SU-DHL-6 (cell line): ENCODE measurements at regions not wholly inside any gene's neighbourhood (a gene's known extent, or its start where the extent isn't known, plus 50 kb on each side); places are given as distances from the start of the nearest gene placed in this dataset.

Experiments
- H2AFZ ChIP-seq: fragments of 200-600 bp; sonication (generic); 2 replicates; pipeline ENCODE4 v1.6.1; 2014; ENCODE audit warnings: low read depth, mild to moderate bottlenecking, moderate library complexity, mixed read lengths, antibody characterized with exemption, low read length; ENCODE audit not compliant: severe bottlenecking
- H3F3A ChIP-seq: fragments of 200-600 bp; shearing (Covaris generic); 2 replicates; pipeline ENCODE4 v1.6.0; 2016; ENCODE audit warnings: antibody characterized with exemption, mild to moderate bottlenecking; ENCODE audit not compliant: insufficient read depth
- H3K27ac ChIP-seq: fragments of 200-600 bp; sonication (generic); 2 replicates; pipeline ENCODE4 v1.5.1; 2016; ENCODE audit warnings: low read depth, mild to moderate bottlenecking, low read length, moderate library complexity, mixed read lengths
- H3K27me3 ChIP-seq: fragments of 200-600 bp; sonication (generic), shearing (Covaris generic); 2 replicates; pipeline ENCODE4 v1.6.0; 2014; ENCODE audit warnings: mild to moderate bottlenecking, low read length
- H3K36me3 ChIP-seq: fragments of 200-600 bp; sonication (generic); 2 replicates; pipeline ENCODE4 v1.6.1; 2014; ENCODE audit warnings: mild to moderate bottlenecking, low read length, mixed read lengths
- H3K4me2 ChIP-seq: fragments of 300-600, 200-600 bp; shearing (Covaris generic), sonication (generic); 2 replicates; pipeline ENCODE4 v1.6.0; 2014; ENCODE audit warnings: low read length, low read depth, mild to moderate bottlenecking; ENCODE audit not compliant: poor library complexity, severe bottlenecking
- H3K4me3 ChIP-seq: fragments of 200-600 bp; sonication (generic); 2 replicates; pipeline ENCODE4 v1.5.1; 2014; ENCODE audit warnings: antibody characterized with exemption, low read length, mild to moderate bottlenecking, mixed read lengths; ENCODE audit not compliant: insufficient read depth, poor library complexity, severe bottlenecking
- H3K79me2 ChIP-seq: fragments of 200-600 bp; sonication (generic); 2 replicates; pipeline ENCODE4 v1.6.1; 2014; ENCODE audit warnings: mild to moderate bottlenecking, low read length, moderate library complexity; ENCODE audit not compliant: insufficient read depth
- H3K9ac ChIP-seq: fragments of 200-600 bp; sonication (generic); 2 replicates; pipeline ENCODE4 v1.7.0; 2014; ENCODE audit warnings: mild to moderate bottlenecking, low read length
- H3K9me2 ChIP-seq: fragments of 200-600 bp; sonication (generic); replicated peaks from 2 replicates; pipeline ENCODE4 v1.6.1; 2014; ENCODE audit warnings: low read length; ENCODE audit not compliant: insufficient read depth
- H3K9me3 ChIP-seq: fragments of 200-600 bp; sonication (generic); 2 replicates; pipeline ENCODE4 v1.6.1; 2014; ENCODE audit warnings: low read length, mixed read lengths; ENCODE audit not compliant: insufficient read depth
- H4K20me1 ChIP-seq: fragments of 200-600 bp; sonication (generic); 2 replicates; pipeline ENCODE4 v1.6.1; 2014; ENCODE audit warnings: low read depth, mild to moderate bottlenecking, antibody characterized with exemption, low read length, moderate library complexity, mixed read lengths
- CTCF ChIP-seq: fragments of 200-600 bp; sonication (generic); IDR thresholded peaks from one replicate; pipeline ENCODE4 v1.5.1; 2017; ENCODE audit warnings: antibody characterized with exemption, mild to moderate bottlenecking, low read length, moderate library complexity; ENCODE audit not compliant: insufficient read depth, poor library complexity, severe bottlenecking
- EZH2phosphoT487 ChIP-seq: fragments of 200-600 bp; sonication (generic), shearing (Covaris generic); conservative IDR thresholded peaks from 2 replicates; pipeline ENCODE4 v1.6.1; 2018; ENCODE audit warnings: mild to moderate bottlenecking, antibody characterized with exemption, low read length, moderate library complexity, mixed read lengths

- no peaks in the 10 kb centered on the region for H4K20me1 ChIP-seq
- H3K79me2 ChIP-seq: no peaks in the 10 kb centered on the region
Measured at GRCh38 chr4:124152132-124152531, 560.4 kb downstream of the ANKRD50 start.

GRCh38 chr4:124155239-124155638 is 557.3 kb downstream of the ANKRD50 start:
- Histone ChIP-seq H3K36me3 (no peaks in the 10 kb centered on the region), H3K4me2 (no peak overlapping the region), H2AFZ (no peak overlapping the region), H3K79me2 (no peaks in the 10 kb centered on the region), H3K9ac (no peak overlapping the region), H3F3A (no peaks in the 10 kb centered on the region), H3K4me3 (no peak overlapping the region), H3K27ac (no peak overlapping the region), H3K27me3 (no peaks in the 10 kb centered on the region), H3K9me2 (no peaks in the 10 kb centered on the region), H4K20me1 (no peaks in the 10 kb centered on the region), H3K9me3 (no peaks in the 10 kb centered on the region)
- TF ChIP-seq EZH2phosphoT487: no peak
- no peak for TF ChIP-seq CTCF

More at GRCh38 chr4:124152132-124152531, 560.4 kb downstream of the ANKRD50 start:
- Histone ChIP-seq H3K4me2 (no peak overlapping the region), H3F3A (no peaks in the 10 kb centered on the region), H3K27ac (no peak overlapping the region), H3K9me2 (no peaks in the 10 kb centered on the region), H3K9ac (no peak overlapping the region), H3K9me3 (no peaks in the 10 kb centered on the region), H3K36me3 (no peaks in the 10 kb centered on the region), H2AFZ (no peak overlapping the region), H3K27me3 (no peaks in the 10 kb centered on the region), H3K4me3 (no peak overlapping the region)
- TF ChIP-seq EZH2phosphoT487 (no peak), CTCF (no peak)

- H2AFZ ChIP-seq: no peak overlapping the region
- no peak for TF ChIP-seq CTCF
- TF ChIP-seq EZH2phosphoT487: no peak
- no peak overlapping the region for H3K4me2 ChIP-seq
- H3K9me3 ChIP-seq: no peaks in the 10 kb centered on the region
- H3K9ac ChIP-seq: no peak overlapping the region
- H3K27me3 ChIP-seq: no peaks in the 10 kb centered on the region
- no peaks in the 10 kb centered on the region for H4K20me1 ChIP-seq
- H3K9me2 ChIP-seq: no peaks in the 10 kb centered on the region
- no peaks in the 10 kb centered on the region for H3K36me3 ChIP-seq
- H3F3A ChIP-seq: no peaks in the 10 kb centered on the region
- H3K79me2 ChIP-seq: no peaks in the 10 kb centered on the region
- no peak overlapping the region for H3K27ac ChIP-seq
- no peak overlapping the region for H3K4me3 ChIP-seq
Measured at GRCh38 chr4:124157396-124158083, 555.0 kb downstream of the ANKRD50 start.
